ENCODE measurements at regions not wholly inside any gene's neighbourhood (a gene's known extent, or its start where the extent isn't known, plus 50 kb on each side); places are given as distances from the start of the nearest gene placed in this dataset.
"Not testable (repeated sequence)": the region's sequence is repeated elsewhere in the genome, so short reads cannot be mapped to it uniquely, and the experiment has no call there.

- H3K27ac ChIP-seq (ENCODE audit: low read depth in 1 of 3, low read length in 2 of 3); H3K36me3 ChIP-seq (ENCODE audit: control insufficient read depth in 3 of 3, insufficient read depth in 2 of 3, low read depth in 1 of 3, low read length in 3 of 3); H3K4me3 ChIP-seq (ENCODE audit: low read depth in 1 of 3, low read length in 3 of 3); DNase-seq; H3K27me3 ChIP-seq (ENCODE audit: control insufficient read depth in 3 of 3, insufficient read depth in 3 of 3, low read length in 3 of 3); H3K4me1 ChIP-seq (ENCODE audit: control insufficient read depth in 3 of 3, insufficient read depth in 2 of 3, low read depth in 1 of 3, low read length in 2 of 3); FAIRE-seq: not testable (repeated sequence)
- WGBS, 3 donors: 80 to 92% (median 91%) methylated on average over 3 of the region's 3 CpGs
- H3K9me3 ChIP-seq (ENCODE audit: control insufficient read depth in 2 of 2, insufficient read depth in 1 of 2, low read depth in 1 of 2, low read length in 1 of 2): peaks cover 0 to 21% of the 10 kb centered on the region in 2 donors
Measured at GRCh38 chr5:74524767-74525166, 115.8 kb downstream of the ENC1 start.

GRCh38 chr5:74523698-74524097 lies 116.8 kb downstream of the ENC1 start:
- not testable (repeated sequence) for DNase-seq; FAIRE-seq; H3K27me3 ChIP-seq (ENCODE audit: control insufficient read depth in 3 of 3, insufficient read depth in 3 of 3, low read length in 3 of 3); H3K4me3 ChIP-seq (ENCODE audit: low read depth in 1 of 3, low read length in 3 of 3); H3K4me1 ChIP-seq (ENCODE audit: control insufficient read depth in 3 of 3, insufficient read depth in 2 of 3, low read depth in 1 of 3, low read length in 2 of 3); H3K27ac ChIP-seq (ENCODE audit: low read depth in 1 of 3, low read length in 2 of 3); H3K36me3 ChIP-seq (ENCODE audit: control insufficient read depth in 3 of 3, insufficient read depth in 2 of 3, low read depth in 1 of 3, low read length in 3 of 3)
- WGBS, 3 donors: 88 to 97% (median 95%) methylated on average over 4 of the region's 4 CpGs
- peaks cover 0 to 21% of the 10 kb centered on the region in 2 donors for H3K9me3 ChIP-seq (ENCODE audit: control insufficient read depth in 2 of 2, insufficient read depth in 1 of 2, low read depth in 1 of 2, low read length in 1 of 2)

- not testable (repeated sequence) for H3K36me3 ChIP-seq (ENCODE audit: control insufficient read depth in 3 of 3, insufficient read depth in 2 of 3, low read depth in 1 of 3, low read length in 3 of 3); H3K4me1 ChIP-seq (ENCODE audit: control insufficient read depth in 3 of 3, insufficient read depth in 2 of 3, low read depth in 1 of 3, low read length in 2 of 3); H3K4me3 ChIP-seq (ENCODE audit: low read depth in 1 of 3, low read length in 3 of 3); DNase-seq; H3K27ac ChIP-seq (ENCODE audit: low read depth in 1 of 3, low read length in 2 of 3); FAIRE-seq; H3K27me3 ChIP-seq (ENCODE audit: control insufficient read depth in 3 of 3, insufficient read depth in 3 of 3, low read length in 3 of 3)
- peaks cover 0 to 21% of the 10 kb centered on the region in 2 donors for H3K9me3 ChIP-seq (ENCODE audit: control insufficient read depth in 2 of 2, insufficient read depth in 1 of 2, low read depth in 1 of 2, low read length in 1 of 2)
- WGBS, 3 donors: 97% methylated on average over 2 of the region's 2 CpGs
Measured at GRCh38 chr5:74522838-74523237, 117.7 kb downstream of the ENC1 start.

- H3K27ac ChIP-seq (ENCODE audit: low read depth in 1 of 3, low read length in 2 of 3): no peak overlapping the region
- H3K27me3 ChIP-seq (ENCODE audit: control insufficient read depth in 3 of 3, insufficient read depth in 3 of 3, low read length in 3 of 3): no peaks in the 10 kb centered on the region
- no peak overlapping the region for H3K4me3 ChIP-seq (ENCODE audit: low read depth in 1 of 3, low read length in 3 of 3)
- no peak for FAIRE-seq
- no peaks in the 10 kb centered on the region for H3K4me1 ChIP-seq (ENCODE audit: control insufficient read depth in 3 of 3, insufficient read depth in 2 of 3, low read depth in 1 of 3, low read length in 2 of 3)
- no peak for DNase-seq
- peaks cover 0 to 21% of the 10 kb centered on the region in 2 donors for H3K9me3 ChIP-seq (ENCODE audit: control insufficient read depth in 2 of 2, insufficient read depth in 1 of 2, low read depth in 1 of 2, low read length in 1 of 2)
- H3K36me3 ChIP-seq (ENCODE audit: control insufficient read depth in 3 of 3, insufficient read depth in 2 of 3, low read depth in 1 of 3, low read length in 3 of 3): no peaks in the 10 kb centered on the region
- 67 to 74% (median 70%) methylated on average over 3 of the region's 3 CpGs for WGBS, 3 donors
Measured at GRCh38 chr5:74521401-74521800, 119.1 kb downstream of the ENC1 start.

- Histone ChIP-seq H3K4me3 (ENCODE audit: low read depth in 1 of 3, low read length in 3 of 3) (no peak overlapping the region), H3K4me1 (ENCODE audit: control insufficient read depth in 3 of 3, insufficient read depth in 2 of 3, low read depth in 1 of 3, low read length in 2 of 3) (peaks cover 0 to 5% (median 0%) of the 10 kb centered on the region in 3 donors), H3K27me3 (ENCODE audit: control insufficient read depth in 3 of 3, insufficient read depth in 3 of 3, low read length in 3 of 3) (no peaks in the 10 kb centered on the region), H3K9me3 (ENCODE audit: control insufficient read depth in 2 of 2, insufficient read depth in 1 of 2, low read depth in 1 of 2, low read length in 1 of 2) (peaks cover 0 to 17% of the 10 kb centered on the region in 2 donors), H3K27ac (ENCODE audit: low read depth in 1 of 3, low read length in 2 of 3) (no peak overlapping the region), H3K36me3 (ENCODE audit: control insufficient read depth in 3 of 3, insufficient read depth in 2 of 3, low read depth in 1 of 3, low read length in 3 of 3) (no peaks in the 10 kb centered on the region)
- DNase-seq (no peak), FAIRE-seq (no peak)
- WGBS, 3 donors: 90 to 93% (median 91%) methylated on average over 4 of the region's 4 CpGs
Measured at GRCh38 chr5:74519679-74520078, 120.8 kb downstream of the ENC1 start.

- peak in 1 of 2 donors; percentile 68 for DNase-seq
- Histone ChIP-seq H3K27me3 (ENCODE audit: control insufficient read depth in 3 of 3, insufficient read depth in 3 of 3, low read length in 3 of 3) (no peaks in the 10 kb centered on the region), H3K27ac (ENCODE audit: low read depth in 1 of 3, low read length in 2 of 3) (no peak overlapping the region), H3K4me1 (ENCODE audit: control insufficient read depth in 3 of 3, insufficient read depth in 2 of 3, low read depth in 1 of 3, low read length in 2 of 3) (peaks cover 0 to 5% (median 0%) of the 10 kb centered on the region in 3 donors), H3K36me3 (ENCODE audit: control insufficient read depth in 3 of 3, insufficient read depth in 2 of 3, low read depth in 1 of 3, low read length in 3 of 3) (no peaks in the 10 kb centered on the region), H3K9me3 (ENCODE audit: control insufficient read depth in 2 of 2, insufficient read depth in 1 of 2, low read depth in 1 of 2, low read length in 1 of 2) (peaks cover 0 to 13% of the 10 kb centered on the region in 2 donors), H3K4me3 (ENCODE audit: low read depth in 1 of 3, low read length in 3 of 3) (no peak overlapping the region)
- 68 to 74% (median 71%) methylated on average over 7 of the region's 7 CpGs for WGBS, 3 donors
- no peak for FAIRE-seq
Measured at GRCh38 chr5:74519161-74519571, 121.4 kb downstream of the ENC1 start.

- Histone ChIP-seq H3K9me3 (ENCODE audit: control insufficient read depth in 2 of 2, insufficient read depth in 1 of 2, low read depth in 1 of 2, low read length in 1 of 2) (peaks cover 0 to 2% of the 10 kb centered on the region in 2 donors), H3K4me3 (ENCODE audit: low read depth in 1 of 3, low read length in 3 of 3) (no peak overlapping the region), H3K27ac (ENCODE audit: low read depth in 1 of 3, low read length in 2 of 3) (no peak overlapping the region), H3K36me3 (ENCODE audit: control insufficient read depth in 3 of 3, insufficient read depth in 2 of 3, low read depth in 1 of 3, low read length in 3 of 3) (no peaks in the 10 kb centered on the region), H3K4me1 (ENCODE audit: control insufficient read depth in 3 of 3, insufficient read depth in 2 of 3, low read depth in 1 of 3, low read length in 2 of 3) (peaks cover 0 to 5% (median 0%) of the 10 kb centered on the region in 3 donors), H3K27me3 (ENCODE audit: control insufficient read depth in 3 of 3, insufficient read depth in 3 of 3, low read length in 3 of 3) (no peaks in the 10 kb centered on the region)
- no peak for DNase-seq
- no peak for FAIRE-seq
Measured at GRCh38 chr5:74517700-74518099, 122.8 kb downstream of the ENC1 start.

GRCh38 chr5:74516211-74516636 lies 124.3 kb downstream of the ENC1 start:
- no peaks in the 10 kb centered on the region for H3K27me3 ChIP-seq (ENCODE audit: control insufficient read depth in 3 of 3, insufficient read depth in 3 of 3, low read length in 3 of 3)
- WGBS, 3 donors: 69 to 78% (median 78%) methylated on average over 2 of the region's 2 CpGs
- no peaks in the 10 kb centered on the region for H3K36me3 ChIP-seq (ENCODE audit: control insufficient read depth in 3 of 3, insufficient read depth in 2 of 3, low read depth in 1 of 3, low read length in 3 of 3)
- peaks cover 0 to 5% (median 0%) of the 10 kb centered on the region in 3 donors for H3K4me1 ChIP-seq (ENCODE audit: control insufficient read depth in 3 of 3, insufficient read depth in 2 of 3, low read depth in 1 of 3, low read length in 2 of 3)
- H3K27ac ChIP-seq (ENCODE audit: low read depth in 1 of 3, low read length in 2 of 3): no peak overlapping the region
- H3K9me3 ChIP-seq (ENCODE audit: control insufficient read depth in 2 of 2, insufficient read depth in 1 of 2, low read depth in 1 of 2, low read length in 1 of 2): no peaks in the 10 kb centered on the region
- no peak overlapping the region for H3K4me3 ChIP-seq (ENCODE audit: low read depth in 1 of 3, low read length in 3 of 3)
- DNase-seq (no peak), FAIRE-seq (no peak)

- H3K36me3 ChIP-seq (ENCODE audit: control insufficient read depth in 3 of 3, insufficient read depth in 2 of 3, low read depth in 1 of 3, low read length in 3 of 3): no peaks in the 10 kb centered on the region
- H3K9me3 ChIP-seq (ENCODE audit: control insufficient read depth in 2 of 2, insufficient read depth in 1 of 2, low read depth in 1 of 2, low read length in 1 of 2): no peaks in the 10 kb centered on the region
- H3K27me3 ChIP-seq (ENCODE audit: control insufficient read depth in 3 of 3, insufficient read depth in 3 of 3, low read length in 3 of 3): no peaks in the 10 kb centered on the region
- 53 to 70% (median 66%) methylated on average over 4 of the region's 4 CpGs for whole genome bisulfite sequencing, 3 donors
- no peak overlapping the region for H3K27ac ChIP-seq (ENCODE audit: low read depth in 1 of 3, low read length in 2 of 3)
- H3K4me1 ChIP-seq (ENCODE audit: control insufficient read depth in 3 of 3, insufficient read depth in 2 of 3, low read depth in 1 of 3, low read length in 2 of 3): peaks cover 0 to 5% (median 0%) of the 10 kb centered on the region in 3 donors
- no peak for FAIRE-seq
- no peak overlapping the region for H3K4me3 ChIP-seq (ENCODE audit: low read depth in 1 of 3, low read length in 3 of 3)
- no peak for DNase-seq
Measured at GRCh38 chr5:74514888-74515551, 125.5 kb downstream of the ENC1 start.

Measured in small intestine (tissue), 7 donors.